ENCODE measurements at regions not wholly inside any gene's neighbourhood (a gene's known extent, or its start where the extent isn't known, plus 50 kb on each side); places are given as distances from the start of the nearest gene placed in this dataset.
"Not testable (repeated sequence)": the region's sequence is repeated elsewhere in the genome, so short reads cannot be mapped to it uniquely, and the experiment has no call there.

- ATAC-seq (no peak), DNase-seq (no peak)
Measured at GRCh38 chr2:65605058-65605742, 172.8 kb upstream of the SPRED2 start.

- no peak for DNase-seq
- no peak for ATAC-seq
Measured at GRCh38 chr2:65604246-65604645, 171.8 kb upstream of the SPRED2 start.

- DNase-seq, result no peak
- ATAC-seq, result no peak
Measured at GRCh38 chr2:65602603-65603235, 170.3 kb upstream of the SPRED2 start.

- not testable (repeated sequence) for ATAC-seq, DNase-seq
Measured at GRCh38 chr2:65600871-65601270, 168.5 kb upstream of the SPRED2 start.

GRCh38 chr2:65600351-65600750 lies 168.0 kb upstream of the SPRED2 start:
- DNase-seq, ATAC-seq: not testable (repeated sequence)

- DNase-seq, result no peak
- ATAC-seq, result no peak
Measured at GRCh38 chr2:65599693-65600092, 167.3 kb upstream of the SPRED2 start.

- DNase-seq, result no peak
- ATAC-seq, result no peak
Measured at GRCh38 chr2:65598996-65599395, 166.6 kb upstream of the SPRED2 start.

GRCh38 chr2:65598264-65598663 lies 165.9 kb upstream of the SPRED2 start:
- DNase-seq, result no peak
- ATAC-seq, result no peak

GRCh38 chr2:65595630-65596029 lies 163.2 kb upstream of the SPRED2 start:
- DNase-seq, result no peak
- ATAC-seq, result no peak

GRCh38 chr2:65594150-65594549 lies 161.8 kb upstream of the SPRED2 start:
- no peak for DNase-seq

GRCh38 chr2:65589667-65590066 lies 157.3 kb upstream of the SPRED2 start:
- no peak for DNase-seq
- no peak for ATAC-seq

More at GRCh38 chr2:65594150-65594549, 161.8 kb upstream of the SPRED2 start:
- no peak for ATAC-seq

- DNase-seq (no peak), ATAC-seq (no peak)
Measured at GRCh38 chr2:65587779-65588178, 155.4 kb upstream of the SPRED2 start.

- no peak for ATAC-seq
- DNase-seq, result no peak
Measured at GRCh38 chr2:65586516-65586915, 154.1 kb upstream of the SPRED2 start.

GRCh38 chr2:65583061-65583460 lies 150.7 kb upstream of the SPRED2 start:
- ATAC-seq, result no peak
- DNase-seq, result no peak

GRCh38 chr2:65582364-65582763 lies 150.0 kb upstream of the SPRED2 start:
- ATAC-seq (no peak), DNase-seq (no peak)

GRCh38 chr2:65580824-65581223 lies 148.4 kb upstream of the SPRED2 start:
- ATAC-seq (no peak), DNase-seq (no peak)

- DNase-seq (no peak), ATAC-seq (no peak)
Measured at GRCh38 chr2:65579506-65580235, 147.3 kb upstream of the SPRED2 start.

GRCh38 chr2:65577654-65578053 lies 145.3 kb upstream of the SPRED2 start:
- no peak for DNase-seq
- no peak for ATAC-seq

GRCh38 chr2:65576861-65577601 lies 144.6 kb upstream of the SPRED2 start:
- DNase-seq (no peak), ATAC-seq (no peak)

GRCh38 chr2:65576278-65576677 lies 143.9 kb upstream of the SPRED2 start:
- no peak for ATAC-seq
- DNase-seq, result no peak

GRCh38 chr2:65574993-65575392 lies 142.6 kb upstream of the SPRED2 start:
- no peak for DNase-seq
- no peak for ATAC-seq

GRCh38 chr2:65568656-65569440 lies 136.4 kb upstream of the SPRED2 start:
- DNase-seq, ATAC-seq: not testable (repeated sequence)

Measured in stimulated activated naive CD8-positive, alpha-beta T cell treated with anti-CD3 and anti-CD28 coated beads, Interleukin-15, Interleukin-2, amounts not matched to agents 100 U/mL and 50 U/mL, for 24 hours (primary cell).